ENCODE measurements at regions not wholly inside any gene's neighbourhood (a gene's known extent, or its start where the extent isn't known, plus 50 kb on each side); places are given as distances from the start of the nearest gene placed in this dataset.

GRCh38 chr5:119919279-119919678 is 289.9 kb downstream of the FAM170A start:
- 83 to 92% methylated on average over 1 of the region's 1 CpG for WGBS, 2 donors
- Histone ChIP-seq H3K4me1 (no peaks in the 10 kb centered on the region), H3K9me3 (no peaks in the 10 kb centered on the region), H3K27me3 (no peaks in the 10 kb centered on the region), H3K36me3 (no peaks in the 10 kb centered on the region), H3K27ac (no peak overlapping the region), H3K4me3 (no peak overlapping the region)
- TF ChIP-seq POLR2A (IDR thresholded peaks at IDR 0.05), result no peak
- no peak for TF ChIP-seq EP300 (IDR thresholded peaks at IDR 0.05)
- no peak for TF ChIP-seq CTCF (IDR thresholded peaks at IDR 0.05)
- no peak for DNase-seq (ENCODE audit: low spot score in 2 of 2)

- H3K4me3 ChIP-seq, result no peak overlapping the region
- H3K36me3 ChIP-seq, result no peaks in the 10 kb centered on the region
- no peaks in the 10 kb centered on the region for H3K4me1 ChIP-seq
- no peak for DNase-seq (ENCODE audit: low spot score in 2 of 2)
- no peak for TF ChIP-seq EP300 (IDR thresholded peaks at IDR 0.05)
- TF ChIP-seq POLR2A (IDR thresholded peaks at IDR 0.05), result no peak
- TF ChIP-seq CTCF (IDR thresholded peaks at IDR 0.05), result no peak
- H3K27me3 ChIP-seq, result no peaks in the 10 kb centered on the region
- no peaks in the 10 kb centered on the region for H3K9me3 ChIP-seq
- no peak overlapping the region for H3K27ac ChIP-seq
- 80 to 88% methylated on average over 1 of the region's 1 CpG for WGBS, 2 donors
Observed at GRCh38 chr5:119926301-119926700, 296.9 kb downstream of the FAM170A start.

- no peaks in the 10 kb centered on the region for H3K4me1 ChIP-seq
- TF ChIP-seq EP300 (IDR thresholded peaks at IDR 0.05), result no peak
- DNase-seq (ENCODE audit: low spot score in 2 of 2), result no peak
Observed at GRCh38 chr5:119928974-119929373, 299.6 kb downstream of the FAM170A start.

GRCh38 chr5:119930490-119930889 is 301.1 kb downstream of the FAM170A start:
- H3K4me3 ChIP-seq, result no peak overlapping the region

More at GRCh38 chr5:119928974-119929373, 299.6 kb downstream of the FAM170A start:
- H3K9me3 ChIP-seq, result no peaks in the 10 kb centered on the region
- H3K27me3 ChIP-seq, result no peaks in the 10 kb centered on the region
- H3K36me3 ChIP-seq, result no peaks in the 10 kb centered on the region
- H3K27ac ChIP-seq, result no peak overlapping the region
- H3K4me3 ChIP-seq, result no peak overlapping the region

GRCh38 chr5:119943148-119943547 is 313.8 kb downstream of the FAM170A start:
- Histone ChIP-seq H3K27me3 (no peaks in the 10 kb centered on the region), H3K36me3 (no peaks in the 10 kb centered on the region), H3K9me3 (peaks cover 0 to 8% (median 0%) of the 10 kb centered on the region in 4 donors), H3K4me1 (no peaks in the 10 kb centered on the region), H3K27ac (no peak overlapping the region), H3K4me3 (no peak overlapping the region)
- DNase-seq (ENCODE audit: low spot score in 2 of 2), result no peak
- WGBS, 2 donors, result 71 to 85% methylated on average over 2 of the region's 2 CpGs
- TF ChIP-seq POLR2A (IDR thresholded peaks at IDR 0.05) (no peak), EP300 (IDR thresholded peaks at IDR 0.05) (no peak), CTCF (IDR thresholded peaks at IDR 0.05) (peak in 1 of 5 experiments; percentile 34)

More at GRCh38 chr5:119930490-119930889, 301.1 kb downstream of the FAM170A start:
- H3K36me3 ChIP-seq, result no peaks in the 10 kb centered on the region
- DNase-seq (ENCODE audit: low spot score in 2 of 2), result no peak
- 84 to 91% methylated on average over 4 of the region's 4 CpGs for WGBS, 2 donors
- H3K27me3 ChIP-seq, result no peaks in the 10 kb centered on the region
- H3K27ac ChIP-seq, result no peak overlapping the region
- no peaks in the 10 kb centered on the region for H3K9me3 ChIP-seq
- no peaks in the 10 kb centered on the region for H3K4me1 ChIP-seq
- no peak for TF ChIP-seq POLR2A (IDR thresholded peaks at IDR 0.05)
- no peak for TF ChIP-seq CTCF (IDR thresholded peaks at IDR 0.05)
- TF ChIP-seq EP300 (IDR thresholded peaks at IDR 0.05), result no peak

GRCh38 chr5:119945691-119946090 is 316.3 kb downstream of the FAM170A start:
- H3K4me3 ChIP-seq, result no peak overlapping the region
- no peak for TF ChIP-seq EP300 (IDR thresholded peaks at IDR 0.05)
- H3K27ac ChIP-seq, result no peak overlapping the region
- H3K9me3 ChIP-seq, result no peaks in the 10 kb centered on the region
- DNase-seq (ENCODE audit: low spot score in 2 of 2), result no peak
- H3K27me3 ChIP-seq, result no peaks in the 10 kb centered on the region
- H3K36me3 ChIP-seq, result no peaks in the 10 kb centered on the region
- no peaks in the 10 kb centered on the region for H3K4me1 ChIP-seq

Data from tibial nerve (tissue), 4 donors.